GM19397 (cell line): ENCODE measurements at regions not wholly inside any gene's neighbourhood (a gene's known extent, or its start where the extent isn't known, plus 50 kb on each side); places are given as distances from the start of the nearest gene placed in this dataset.
"Not testable (repeated sequence)": the region's sequence is repeated elsewhere in the genome, so short reads cannot be mapped to it uniquely, and the experiment has no call there.

Source experiments
- ATAC-seq: cut with Tn5 transposase; IDR thresholded peaks from one replicate; pipeline ENCODE4 v1.9.1; 2021; ENCODE audit warnings: mild to moderate bottlenecking, moderate library complexity; ENCODE audit not compliant: unreplicated experiment

DNA sequence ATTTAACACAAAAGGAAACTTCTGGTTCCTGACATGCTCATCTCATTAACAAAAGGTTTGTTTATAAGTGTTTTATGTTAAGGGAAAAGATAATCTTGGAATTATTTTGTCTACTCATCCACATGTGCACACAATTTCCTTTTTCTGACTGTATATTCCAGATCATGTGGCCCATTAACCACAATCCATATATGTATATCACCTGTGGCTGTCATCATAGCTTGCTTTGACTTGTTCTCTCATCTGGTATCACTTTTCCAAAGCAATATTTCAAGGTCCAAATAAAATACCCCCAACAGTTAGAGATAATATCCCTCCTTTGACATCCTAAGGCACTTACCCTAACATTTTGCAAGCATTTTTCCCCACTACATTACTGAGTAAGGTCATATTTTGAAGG lies 856.1 kb downstream of the CDH11 start:
- no peak for ATAC-seq

DNA sequence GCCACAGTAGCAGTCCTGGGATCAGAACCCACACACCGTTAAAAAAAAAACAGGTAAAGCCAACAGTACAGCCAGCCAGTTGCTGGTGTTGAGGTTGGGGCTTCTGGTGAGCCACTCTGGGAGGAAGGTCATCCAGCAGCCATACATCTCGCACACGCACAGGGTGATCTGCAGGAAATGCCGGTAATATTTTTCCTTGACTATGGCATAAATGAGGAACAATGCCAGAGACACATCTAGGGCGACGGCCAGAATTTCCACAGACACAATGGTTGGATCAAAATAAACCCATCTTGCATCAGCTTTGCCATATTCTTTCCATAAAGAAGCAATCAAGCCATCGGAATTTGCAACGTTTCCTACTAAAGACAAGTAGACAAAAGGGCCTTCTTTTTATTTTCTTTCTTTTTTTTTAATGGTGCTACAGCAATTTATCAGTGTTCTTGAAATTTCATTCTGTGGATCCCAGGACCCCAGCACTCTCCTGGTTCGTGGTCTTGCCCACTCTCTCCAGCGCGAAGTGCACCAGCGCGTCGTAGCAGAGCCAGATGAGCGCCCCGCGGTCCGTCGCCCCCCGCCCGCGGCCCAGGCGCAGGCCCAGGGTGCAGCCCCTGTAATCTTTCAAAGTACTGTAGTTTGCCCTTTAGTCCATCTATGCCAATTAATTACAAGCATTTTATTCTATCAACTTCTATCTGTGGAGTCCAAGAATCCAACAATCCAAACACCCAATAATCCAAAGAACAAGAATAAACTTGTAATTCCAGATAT lies 861.0 kb downstream of the CDH11 start:
- not testable (repeated sequence) for ATAC-seq

DNA sequence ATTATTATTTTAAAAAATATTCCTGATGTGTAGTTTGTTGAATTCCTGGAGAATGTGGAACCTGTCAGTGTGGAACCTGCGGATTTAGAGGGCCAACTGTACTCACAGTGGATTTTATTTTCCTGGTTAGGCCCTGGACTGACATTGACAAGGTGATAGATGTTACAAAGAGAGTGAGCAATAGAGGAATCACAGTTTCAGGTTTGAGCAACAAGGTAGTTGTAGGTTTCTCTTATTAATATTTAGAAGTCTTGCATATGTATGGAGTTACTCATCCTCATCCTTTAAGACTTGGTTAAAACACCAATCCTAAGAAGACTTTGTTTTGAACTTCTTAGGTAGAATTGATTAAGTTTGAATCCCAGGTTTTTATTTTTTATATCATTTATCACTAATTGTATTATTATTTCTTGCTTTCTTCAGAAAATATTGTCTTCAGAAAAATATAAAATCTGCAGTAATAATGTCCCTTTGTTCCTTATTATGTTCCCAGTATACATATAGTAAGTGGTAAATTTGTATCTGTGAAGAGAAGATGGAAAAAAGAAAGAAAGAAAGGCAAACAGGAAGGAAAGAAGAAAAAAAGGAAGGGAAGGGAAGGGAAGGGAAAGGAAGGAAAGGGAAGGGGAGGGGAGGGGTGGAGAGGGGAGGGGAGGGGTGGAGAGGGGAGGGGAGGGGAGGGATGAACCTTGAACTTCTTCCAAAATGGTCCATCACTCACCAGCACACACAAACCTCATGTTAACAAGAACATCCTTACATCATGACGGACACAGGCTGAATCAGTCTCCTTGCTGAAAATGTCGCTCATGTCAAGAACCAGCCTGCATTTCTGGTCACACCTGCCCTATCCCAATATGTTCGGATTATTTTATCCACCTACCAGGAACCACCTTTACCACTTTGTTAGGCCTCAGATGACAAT lies 867.2 kb downstream of the CDH11 start:
- no peak for ATAC-seq

DNA sequence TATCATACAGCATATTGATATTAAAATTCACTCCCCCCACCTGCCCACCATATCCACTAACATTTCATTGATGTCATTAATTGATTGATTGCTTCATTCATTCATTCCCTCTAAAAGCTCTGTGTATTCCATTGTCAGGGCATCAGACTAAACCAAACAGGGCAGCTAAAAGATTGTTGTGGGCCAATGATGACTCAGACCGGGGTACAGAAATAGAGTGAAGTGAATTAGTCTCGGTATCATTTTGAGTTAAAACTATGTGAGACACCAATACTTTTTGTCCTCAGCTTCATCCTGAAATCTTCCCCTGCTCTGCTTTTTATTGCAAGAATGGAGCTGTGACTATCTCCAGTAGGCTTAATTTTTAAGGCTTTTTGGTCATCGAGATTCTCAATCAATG lies 868.3 kb downstream of the CDH11 start:
- no peak for ATAC-seq

DNA sequence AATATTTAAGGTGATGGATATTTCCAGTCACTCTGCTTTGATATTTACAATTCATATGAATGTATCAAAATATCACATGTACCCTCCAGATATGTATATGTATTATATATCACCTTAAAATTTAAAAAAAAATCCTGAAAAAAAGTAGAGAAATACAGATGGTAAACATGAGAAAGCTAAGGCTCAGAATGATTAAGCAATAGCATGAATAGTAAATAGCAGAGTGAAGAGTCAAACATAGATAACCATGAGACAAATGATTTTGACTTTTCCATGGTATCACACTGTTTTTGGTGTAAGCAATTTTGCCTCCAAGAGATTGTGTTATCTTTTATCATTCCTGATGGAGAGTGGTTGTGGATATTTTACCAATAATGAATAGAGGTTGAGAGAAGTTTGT lies 868.8 kb downstream of the CDH11 start:
- ATAC-seq = no peak

DNA sequence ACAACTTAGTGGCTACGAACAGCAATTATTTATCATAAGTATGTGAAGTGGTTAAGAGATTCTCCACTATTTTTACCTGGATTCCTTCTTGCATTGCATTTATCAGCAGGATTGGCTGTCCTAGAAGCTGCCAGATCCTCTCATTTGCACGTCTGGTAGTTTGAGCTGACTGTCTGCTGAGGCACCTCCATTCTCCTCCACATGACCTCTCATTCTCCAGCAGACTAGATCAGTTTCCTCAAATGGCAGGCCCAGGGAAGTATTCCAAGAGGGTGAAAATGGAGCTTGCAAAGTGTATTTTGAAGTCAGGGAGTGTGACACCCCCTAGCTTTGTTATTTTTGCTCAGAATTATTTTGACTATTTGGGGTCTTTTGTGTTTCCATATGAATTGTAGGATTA lies 870.1 kb downstream of the CDH11 start:
- no peak for ATAC-seq

DNA sequence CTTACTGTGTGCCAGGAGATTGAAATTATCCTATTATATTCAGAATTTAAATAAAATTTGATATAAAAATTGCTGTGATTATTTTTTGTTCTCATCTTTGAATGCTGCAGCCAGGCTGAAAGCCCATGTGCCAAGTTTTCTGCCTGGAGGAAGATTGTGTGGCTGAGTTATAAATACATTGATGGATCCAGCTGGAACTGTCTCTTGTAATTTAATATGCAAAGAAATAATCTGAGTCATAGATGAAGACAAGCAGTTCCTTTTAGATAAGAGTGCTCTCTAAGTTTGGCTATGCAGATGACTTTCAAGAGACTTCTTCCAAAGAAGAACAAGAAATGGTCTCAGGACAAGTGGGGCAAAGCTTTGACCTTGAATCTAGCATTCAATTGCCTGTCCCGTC lies 871.0 kb downstream of the CDH11 start:
- ATAC-seq = no peak

DNA sequence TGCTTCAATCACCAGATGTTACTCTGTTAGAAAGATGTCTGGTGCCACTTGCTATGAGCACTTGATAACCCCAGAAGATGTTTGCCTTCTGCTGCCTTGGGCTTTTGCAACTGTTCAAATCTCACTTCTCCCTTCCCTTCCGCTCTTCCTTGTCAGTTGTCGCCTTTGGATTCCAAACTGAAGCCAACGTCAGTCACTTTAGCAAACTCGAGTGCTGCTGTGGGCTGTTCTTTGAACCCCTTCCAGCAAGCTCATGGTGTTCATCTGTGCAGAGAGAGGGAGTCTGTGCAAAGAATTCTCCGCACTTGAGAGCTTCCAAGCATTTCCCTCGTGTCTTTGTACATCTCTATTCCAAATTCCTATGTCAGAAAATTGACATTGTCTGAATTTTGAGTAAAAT lies 879.4 kb downstream of the CDH11 start:
- ATAC-seq = no peak

DNA sequence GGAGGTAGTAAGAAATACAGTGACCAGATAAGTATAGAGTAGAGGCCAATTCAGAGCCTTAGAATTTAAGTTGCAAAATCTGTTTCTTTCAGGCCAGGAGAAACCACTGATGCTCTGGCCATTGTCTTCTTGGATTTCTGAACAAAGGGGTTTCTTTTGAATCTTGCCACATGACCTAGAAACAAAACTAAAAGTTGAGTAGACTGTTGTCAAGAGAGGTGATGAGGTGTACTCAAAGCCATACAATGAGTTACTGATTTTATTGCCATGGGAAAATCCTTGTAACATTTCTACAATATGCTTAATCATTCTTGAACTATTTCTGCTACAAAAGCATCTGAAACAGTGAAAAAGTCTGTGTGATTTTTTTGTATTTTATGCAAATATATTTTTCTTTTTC lies 881.3 kb downstream of the CDH11 start:
- no peak for ATAC-seq

DNA sequence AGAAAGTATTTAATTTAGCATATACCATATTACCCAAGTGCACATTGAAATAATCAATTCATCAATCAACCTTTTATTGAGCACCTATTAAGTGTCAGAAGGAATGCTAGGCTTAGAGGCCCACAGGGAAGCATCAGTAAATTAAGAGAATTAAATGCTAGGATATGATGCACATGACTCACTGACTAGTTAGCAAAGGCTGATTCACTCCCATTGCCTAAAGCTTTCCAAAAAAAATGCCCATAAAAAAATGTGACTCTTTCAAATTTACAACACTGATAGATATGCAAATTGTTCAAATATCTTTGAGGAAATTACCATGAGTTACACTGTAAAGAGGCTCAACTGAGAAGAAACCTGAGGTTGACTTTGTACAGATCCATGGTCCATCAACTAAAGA lies 883.3 kb downstream of the CDH11 start:
- no peak for ATAC-seq

DNA sequence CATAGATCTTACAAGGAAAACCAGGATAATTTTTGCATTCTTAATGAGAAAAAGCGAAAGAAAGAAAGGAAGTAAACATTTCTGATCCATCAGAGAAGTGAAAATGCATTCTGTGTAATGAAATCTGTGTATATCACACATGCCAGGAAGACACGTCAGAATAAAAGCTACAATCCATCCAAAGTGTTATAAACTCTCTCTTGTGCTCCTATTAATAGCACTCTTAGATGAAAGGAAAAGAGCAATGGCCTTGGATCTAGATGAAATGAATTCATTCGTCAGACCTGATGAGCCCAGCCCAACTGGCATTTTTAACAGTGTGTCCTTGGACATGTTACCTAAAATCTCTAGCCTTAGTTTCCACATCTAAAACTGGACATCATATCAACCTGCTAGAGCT lies 885.5 kb downstream of the CDH11 start:
- no peak for ATAC-seq

DNA sequence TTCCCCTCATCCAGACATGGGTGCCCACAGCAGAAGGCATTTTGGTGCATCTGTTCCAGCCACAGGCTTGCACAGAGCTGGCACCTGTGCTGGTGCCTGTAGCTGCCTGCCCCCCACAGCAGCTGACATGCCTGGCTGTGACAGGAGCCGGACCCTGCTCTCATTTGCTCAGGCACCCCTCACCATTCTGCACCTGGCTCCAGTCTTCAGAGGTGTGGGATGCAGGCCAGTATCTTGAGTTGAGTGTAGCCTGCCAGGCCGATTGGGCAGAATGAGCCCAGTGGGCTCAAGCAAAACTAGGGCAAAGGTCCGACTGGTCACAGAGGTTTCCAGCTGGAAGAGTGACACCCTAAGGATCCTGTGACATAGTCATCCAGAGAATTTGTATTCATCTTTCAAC lies 887.7 kb downstream of the CDH11 start:
- ATAC-seq = no peak

DNA sequence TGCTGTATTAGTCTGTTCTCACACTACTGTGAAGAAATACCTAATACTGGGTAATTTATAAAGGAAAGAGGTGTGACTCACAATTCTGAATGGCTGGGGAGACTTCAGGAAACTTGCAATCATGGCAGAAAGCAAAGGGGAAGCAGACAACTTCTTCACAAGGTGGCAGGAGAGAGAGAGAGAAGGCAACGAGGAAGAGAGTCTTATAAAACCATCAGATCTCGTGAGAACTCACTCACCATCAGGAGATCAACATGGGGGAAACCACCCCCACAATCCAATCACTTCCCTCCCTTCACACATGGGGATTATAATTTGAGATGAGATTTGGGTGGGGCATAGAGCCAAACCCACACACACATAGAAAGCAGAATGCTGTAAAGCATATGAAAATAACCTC lies 896.2 kb downstream of the CDH11 start:
- no peak for ATAC-seq

DNA sequence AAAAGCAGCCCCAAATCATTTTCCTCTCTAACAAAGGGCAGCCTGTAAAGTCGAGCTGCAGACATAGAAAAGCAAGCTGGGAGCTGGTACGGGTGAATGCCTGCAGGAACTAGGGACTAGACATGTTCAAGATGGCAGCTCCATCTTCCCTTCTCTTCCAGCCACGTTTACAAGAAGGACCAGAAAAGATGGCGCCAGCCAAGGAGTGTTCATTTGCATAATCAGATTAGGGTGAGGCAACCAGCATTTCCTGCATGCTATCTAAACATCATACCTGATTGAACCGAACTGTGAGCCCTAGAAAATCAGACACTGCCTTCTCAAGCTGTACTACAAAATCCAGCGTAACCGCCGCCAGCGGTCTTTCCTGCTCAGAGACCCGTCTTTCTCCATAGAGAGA lies 896.8 kb downstream of the CDH11 start:
- ATAC-seq = no peak

DNA sequence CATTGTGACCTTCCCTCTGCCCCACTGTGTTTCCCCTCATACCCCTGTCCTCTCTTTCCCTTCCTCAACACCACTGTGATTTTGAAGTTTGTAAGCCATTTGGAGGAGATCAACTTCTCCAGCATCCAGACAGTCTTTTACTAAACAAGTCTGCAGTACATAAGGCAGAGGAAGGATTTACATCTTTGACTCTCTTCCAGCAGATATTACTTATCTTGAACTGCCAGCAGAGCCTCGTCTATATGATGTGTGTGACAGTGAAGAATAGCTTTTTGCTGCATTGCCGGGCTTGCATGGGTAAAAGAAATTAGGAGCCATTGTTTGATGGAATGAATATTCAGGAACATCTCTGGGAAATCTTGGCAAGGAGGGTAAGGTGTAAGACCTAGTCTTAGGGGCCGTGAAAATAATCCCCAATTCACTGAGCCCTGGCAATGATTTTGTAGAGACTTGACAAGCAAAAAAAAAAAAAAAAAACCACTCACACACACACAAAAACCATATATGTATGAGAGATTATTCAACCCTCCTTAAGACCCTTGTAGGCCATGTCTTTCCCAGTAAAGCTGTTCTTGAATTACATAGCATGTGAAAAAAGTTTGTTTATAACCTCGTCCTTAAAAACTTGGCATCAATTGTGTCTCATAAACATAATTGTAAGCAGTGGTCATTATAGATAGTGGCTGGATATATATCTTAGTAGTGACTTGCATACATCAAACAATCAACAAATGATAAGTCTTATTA lies 903.9 kb downstream of the CDH11 start:
- no peak for ATAC-seq

DNA sequence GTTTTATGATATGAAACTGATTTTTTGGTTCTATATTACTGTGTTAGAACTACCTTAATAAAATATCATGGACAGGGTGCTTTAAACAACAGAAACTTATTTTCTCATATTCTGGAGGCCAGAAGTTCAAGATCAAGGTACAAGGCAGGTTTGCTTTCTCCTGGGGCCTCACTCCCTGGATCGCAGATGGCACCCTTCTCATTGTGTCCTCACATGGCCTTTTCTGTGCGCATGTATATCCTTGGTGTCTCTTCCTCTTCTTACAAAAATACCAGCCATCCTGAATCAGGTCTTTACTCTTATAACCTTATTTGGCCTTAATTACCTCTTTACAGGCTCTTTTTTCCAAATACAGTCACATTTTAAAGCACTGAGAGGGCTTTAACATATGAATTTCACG lies 906.1 kb downstream of the CDH11 start:
- ATAC-seq = no peak

DNA sequence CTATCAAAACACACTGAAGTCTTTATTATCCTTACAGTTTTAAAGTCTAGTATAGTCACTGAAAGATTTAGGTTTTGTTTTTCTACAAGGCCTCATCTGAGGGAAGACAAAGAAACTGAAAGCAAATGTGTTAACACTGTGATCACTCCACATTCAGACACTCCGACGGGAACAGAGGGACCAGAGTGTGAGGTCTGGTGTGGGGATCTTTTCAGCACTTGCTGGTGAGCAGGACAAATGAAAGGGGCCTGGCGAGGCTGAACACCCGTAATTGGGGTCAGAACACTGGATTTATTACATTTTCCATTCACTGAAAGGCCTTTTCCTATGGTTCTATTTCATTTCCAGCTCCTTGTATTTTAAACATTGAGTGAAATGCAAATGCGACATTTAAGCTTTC lies 910.5 kb downstream of the CDH11 start:
- no peak for ATAC-seq

DNA sequence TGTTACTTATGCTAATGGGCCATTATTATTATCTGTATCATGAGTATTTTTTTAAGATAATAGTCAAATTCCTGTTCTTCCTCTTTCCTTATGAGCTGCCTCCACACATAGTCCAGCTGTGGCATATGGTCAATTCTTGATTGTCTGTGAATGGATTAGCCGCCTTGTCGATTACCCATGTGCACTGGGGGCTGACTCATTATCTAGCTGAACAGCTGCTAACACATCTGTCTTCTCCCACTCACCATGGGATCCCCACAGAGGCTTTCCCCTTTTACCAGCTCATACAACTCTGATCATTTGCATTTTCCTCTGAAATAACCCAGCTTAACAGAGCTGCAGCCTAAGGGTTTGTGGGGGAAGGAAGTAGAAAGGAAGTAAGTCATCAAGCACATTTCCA lies 915.0 kb downstream of the CDH11 start:
- ATAC-seq = no peak

DNA sequence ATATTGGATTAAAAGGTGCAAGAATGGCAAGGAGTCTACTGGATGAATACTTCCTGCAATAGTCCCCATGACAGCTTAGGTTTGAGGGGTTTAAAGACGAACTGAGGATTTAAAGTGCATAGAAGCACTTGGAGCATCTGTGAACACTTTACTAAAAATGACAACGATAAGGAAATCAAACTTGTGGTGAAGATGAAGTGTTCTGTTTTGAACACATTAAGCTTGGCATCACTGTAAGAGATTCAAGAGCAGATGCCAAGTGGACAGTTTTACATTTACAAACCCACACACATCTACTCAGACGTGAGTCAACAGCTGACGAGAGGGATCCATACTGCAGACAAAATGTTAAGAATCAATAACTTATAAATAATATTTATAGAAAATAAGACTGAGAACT lies 918.7 kb downstream of the CDH11 start:
- ATAC-seq = no peak

DNA sequence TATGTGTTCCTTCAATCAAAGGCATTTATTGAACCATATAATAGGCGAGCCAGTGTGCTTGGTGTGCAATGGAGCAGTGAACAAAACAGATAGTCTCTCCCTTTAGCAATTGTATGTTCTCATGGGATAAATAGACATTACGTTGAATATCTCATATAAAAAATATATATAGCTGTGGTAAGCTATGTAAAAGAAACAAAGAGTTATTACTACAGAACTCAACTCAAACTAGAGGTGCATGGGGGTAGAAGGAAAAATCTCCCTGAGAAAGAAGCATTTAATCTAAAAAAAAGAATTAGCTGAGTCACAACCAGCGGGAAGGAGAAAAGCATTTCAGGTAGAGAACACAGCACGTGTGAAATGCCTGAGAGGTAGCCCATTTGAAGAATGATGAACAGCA lies 919.3 kb downstream of the CDH11 start:
- no peak for ATAC-seq

DNA sequence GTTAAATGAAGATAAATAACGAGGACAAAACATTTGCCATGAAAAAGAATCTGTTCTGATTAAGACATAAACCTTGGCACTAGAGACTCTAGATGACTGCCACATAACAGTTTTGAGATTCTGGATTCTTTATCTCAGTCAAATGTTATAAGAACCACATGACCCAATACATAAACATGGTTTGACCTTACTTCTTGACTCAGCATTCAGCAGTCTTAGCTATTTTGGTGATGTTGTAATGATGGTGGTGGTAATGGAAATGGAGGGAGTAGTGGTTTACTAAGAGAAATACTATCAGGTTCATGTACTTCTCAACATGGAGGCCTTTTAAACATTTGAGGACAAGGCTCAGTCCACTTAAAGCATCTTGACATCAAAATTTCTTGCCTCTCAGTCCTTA lies 925.4 kb downstream of the CDH11 start:
- ATAC-seq = no peak

DNA sequence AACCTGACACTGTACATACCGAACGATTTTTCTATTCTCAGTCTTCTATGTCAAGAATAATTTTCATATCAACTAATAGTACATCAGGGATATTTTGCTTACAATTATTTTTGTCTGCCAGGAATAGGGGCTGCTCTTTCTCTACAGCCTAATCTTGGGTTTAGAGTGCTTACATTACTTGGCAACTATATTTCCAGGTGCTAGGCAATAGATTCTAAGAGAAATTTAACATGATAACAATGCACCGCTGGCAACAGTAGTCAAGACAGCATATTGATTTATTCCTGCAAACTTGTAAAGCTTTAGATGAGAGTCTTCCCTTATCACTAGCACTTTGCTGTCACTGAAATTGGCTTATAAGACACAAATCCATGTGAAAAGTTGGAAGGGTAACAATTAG lies 935.9 kb downstream of the CDH11 start:
- ATAC-seq = no peak
